ENCODE measurements at regions not wholly inside any gene's neighbourhood (a gene's known extent, or its start where the extent isn't known, plus 50 kb on each side); places are given as distances from the start of the nearest gene placed in this dataset.

GRCh38 chr6:924661-925060 is 231.7 kb upstream of the EXOC2 start:
- no peak for TF ChIP-seq CTCF (IDR thresholded peaks at IDR 0.05)
- 81% methylated on average over 8 of the region's 9 CpGs for WGBS (ENCODE audit: insufficient coverage)
- no peak overlapping the region for H3K27ac Mint-ChIP-seq
- H3K4me2 ChIP-seq (replicated peaks; ENCODE audit: extremely low read depth, low read length, poor library complexity, severe bottlenecking), result no peak overlapping the region
- H3K9me3 ChIP-seq (replicated peaks in 1 of 2; ENCODE audit: control insufficient read depth in 1 of 2, insufficient read depth in 1 of 2, low read length in 2 of 2), result peaks cover 23 to 26% of the 10 kb centered on the region in 2 donors
- DNase-seq, result no peak
- no peaks in the 10 kb centered on the region for H3K36me3 ChIP-seq (replicated peaks in 1 of 2; ENCODE audit: control insufficient read depth in 1 of 2, insufficient read depth in 2 of 2, low read length in 2 of 2)
- no peaks in the 10 kb centered on the region for H3K36me3 Mint-ChIP-seq
- no peaks in the 10 kb centered on the region for H3K4me1 Mint-ChIP-seq
- no peak overlapping the region for H3K4me3 ChIP-seq (replicated peaks in 1 of 3; ENCODE audit: low read depth in 2 of 3, low read length in 3 of 3)
- no peak overlapping the region for H2AFZ ChIP-seq (ENCODE audit: insufficient read depth, low read depth, low read length, poor library complexity, severe bottlenecking)
- intact Hi-C loops (cut with micrococcal nuclease), result no loop called here
- peaks cover 14 to 32% (median 16%) of the 10 kb centered on the region in 7 donors for H3K9me3 Mint-ChIP-seq
- H3K79me2 ChIP-seq (ENCODE audit: insufficient read depth, low read length), result no peaks in the 10 kb centered on the region
- H4K20me1 ChIP-seq (ENCODE audit: insufficient read depth, low read length), result no peaks in the 10 kb centered on the region
- no peak overlapping the region for H3K4me3 Mint-ChIP-seq
- no peaks in the 10 kb centered on the region for H3K4me1 ChIP-seq (ENCODE audit: control insufficient read depth in 1 of 2, insufficient read depth in 2 of 2, low read length in 2 of 2)
- H3K9ac ChIP-seq (ENCODE audit: insufficient read depth, low read length, poor library complexity, severe bottlenecking), result no peak overlapping the region
- H3K27me3 Mint-ChIP-seq (ENCODE audit: low read depth in 3 of 3), result peaks cover 0 to 7% (median 2%) of the 10 kb centered on the region in 3 donors
- H3K27ac ChIP-seq (ENCODE audit: low read depth in 1 of 2, low read length in 2 of 2), result no peak overlapping the region
- no peaks in the 10 kb centered on the region for H3K27me3 ChIP-seq (ENCODE audit: control insufficient read depth in 2 of 2, insufficient read depth in 2 of 2, low read length in 2 of 2)

- peaks cover 19 to 45% (median 24%) of the 10 kb centered on the region in 7 donors for H3K9me3 Mint-ChIP-seq
- no peak overlapping the region for H3K27ac Mint-ChIP-seq
Observed at GRCh38 chr6:921400-921799, 228.5 kb upstream of the EXOC2 start.

More at GRCh38 chr6:921400-921799, 228.5 kb upstream of the EXOC2 start:
- no peak for TF ChIP-seq CTCF (IDR thresholded peaks at IDR 0.05)
- H3K27ac ChIP-seq (ENCODE audit: low read depth in 1 of 2, low read length in 2 of 2), result no peak overlapping the region
- no peak for DNase-seq
- H3K27me3 ChIP-seq (ENCODE audit: control insufficient read depth in 2 of 2, insufficient read depth in 2 of 2, low read length in 2 of 2), result no peaks in the 10 kb centered on the region
- 90% methylated on average over 2 of the region's 4 CpGs for WGBS (ENCODE audit: insufficient coverage)
- H3K4me2 ChIP-seq (replicated peaks; ENCODE audit: extremely low read depth, low read length, poor library complexity, severe bottlenecking), result no peak overlapping the region
- H3K79me2 ChIP-seq (ENCODE audit: insufficient read depth, low read length), result no peaks in the 10 kb centered on the region
- peaks cover 33 to 36% of the 10 kb centered on the region in 2 donors for H3K9me3 ChIP-seq (replicated peaks in 1 of 2; ENCODE audit: control insufficient read depth in 1 of 2, insufficient read depth in 1 of 2, low read length in 2 of 2)
- no peak overlapping the region for H2AFZ ChIP-seq (ENCODE audit: insufficient read depth, low read depth, low read length, poor library complexity, severe bottlenecking)
- no peaks in the 10 kb centered on the region for H3K36me3 Mint-ChIP-seq
- H3K36me3 ChIP-seq (replicated peaks in 1 of 2; ENCODE audit: control insufficient read depth in 1 of 2, insufficient read depth in 2 of 2, low read length in 2 of 2), result no peaks in the 10 kb centered on the region
- no peaks in the 10 kb centered on the region for H3K4me1 Mint-ChIP-seq
- H3K9ac ChIP-seq (ENCODE audit: insufficient read depth, low read length, poor library complexity, severe bottlenecking), result no peak overlapping the region
- peaks cover 1 to 2% (median 2%) of the 10 kb centered on the region in 3 donors for H3K27me3 Mint-ChIP-seq (ENCODE audit: low read depth in 3 of 3)
- no peaks in the 10 kb centered on the region for H4K20me1 ChIP-seq (ENCODE audit: insufficient read depth, low read length)
- no peaks in the 10 kb centered on the region for H3K4me1 ChIP-seq (ENCODE audit: control insufficient read depth in 1 of 2, insufficient read depth in 2 of 2, low read length in 2 of 2)
- intact Hi-C loops (cut with micrococcal nuclease), result no loop called here
- H3K4me3 ChIP-seq (replicated peaks in 1 of 3; ENCODE audit: low read depth in 2 of 3, low read length in 3 of 3), result no peak overlapping the region
- H3K4me3 Mint-ChIP-seq, result no peak overlapping the region
